HG03060 (cell line): ENCODE measurements at regions not wholly inside any gene's neighbourhood (a gene's known extent, or its start where the extent isn't known, plus 50 kb on each side); places are given as distances from the start of the nearest gene placed in this dataset.

ENCODE experiments used
- ATAC-seq: cut with Tn5 transposase; IDR thresholded peaks from one replicate; pipeline ENCODE4 v1.9.1; 2021; ENCODE audit warnings: low read depth, moderate number of reproducible peaks; ENCODE audit not compliant: unreplicated experiment

DNA sequence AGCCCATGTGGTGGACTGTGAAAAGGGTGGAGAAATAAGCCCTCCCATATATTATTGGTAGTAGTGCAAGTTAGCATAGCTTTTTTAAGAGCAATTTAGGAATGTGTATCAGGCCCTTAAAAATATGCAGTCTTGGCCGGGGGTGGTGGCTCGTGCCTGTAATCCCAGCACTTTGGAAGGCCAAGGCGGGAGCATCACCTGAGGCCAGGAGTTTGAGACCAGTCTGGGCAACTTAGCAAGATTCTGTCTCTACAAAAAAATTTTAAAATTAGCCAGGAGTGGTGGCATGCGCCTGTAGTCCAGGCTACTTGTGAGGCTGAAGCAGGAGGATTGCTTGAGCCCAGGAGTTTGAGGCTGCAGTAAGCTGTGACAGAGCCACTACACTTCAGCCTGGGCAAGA lies 64.2 kb upstream of the BCAT1 start:
- no peak for ATAC-seq

DNA sequence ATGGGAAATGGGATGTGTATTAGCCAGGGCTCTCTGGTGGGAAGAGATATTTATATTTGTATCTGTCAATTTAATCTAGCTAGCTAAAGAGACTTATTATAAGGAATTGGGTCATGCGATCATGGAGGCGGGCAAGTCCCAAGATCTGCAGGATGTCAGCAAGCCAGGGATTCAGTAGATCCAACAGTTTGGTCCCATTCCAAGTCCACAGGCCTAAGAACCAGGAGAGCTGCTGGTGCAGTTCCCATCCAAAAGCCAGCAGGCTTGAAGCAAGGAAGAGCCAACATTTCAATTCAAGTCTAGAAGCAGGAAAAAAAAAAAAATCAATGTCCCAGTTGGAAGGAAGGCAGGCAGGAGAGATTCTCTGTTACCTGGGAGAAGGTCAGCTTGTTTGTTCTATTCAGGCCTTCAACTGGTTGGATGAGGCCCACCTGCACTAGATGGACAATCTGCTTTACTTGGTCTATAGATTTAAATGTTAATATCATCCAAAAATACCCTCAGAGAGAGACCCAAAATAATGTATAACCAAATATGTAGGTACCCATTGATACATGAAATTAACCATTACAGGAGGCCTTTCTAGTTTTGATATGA lies 60.7 kb upstream of the BCAT1 start:
- no peak for ATAC-seq

DNA sequence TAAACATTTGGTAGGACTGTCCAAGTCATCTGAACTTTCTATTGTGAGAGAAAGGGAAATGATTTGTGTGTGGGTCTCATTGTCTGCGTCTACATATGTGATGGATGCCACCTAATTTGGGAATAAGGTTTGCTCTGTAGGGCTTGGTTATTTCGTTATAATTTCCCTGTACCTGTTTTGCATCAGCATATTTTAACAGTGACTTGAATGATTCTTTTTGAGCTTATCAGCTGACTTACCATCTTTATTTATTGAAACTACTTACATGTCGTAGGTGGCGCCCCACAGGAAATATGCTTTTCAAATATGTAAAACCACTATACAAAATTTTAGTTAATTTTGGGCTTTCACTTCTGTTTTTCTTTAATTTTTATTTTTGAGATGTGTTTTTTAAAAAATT lies 56.5 kb upstream of the BCAT1 start:
- ATAC-seq = peak; percentile 59

DNA sequence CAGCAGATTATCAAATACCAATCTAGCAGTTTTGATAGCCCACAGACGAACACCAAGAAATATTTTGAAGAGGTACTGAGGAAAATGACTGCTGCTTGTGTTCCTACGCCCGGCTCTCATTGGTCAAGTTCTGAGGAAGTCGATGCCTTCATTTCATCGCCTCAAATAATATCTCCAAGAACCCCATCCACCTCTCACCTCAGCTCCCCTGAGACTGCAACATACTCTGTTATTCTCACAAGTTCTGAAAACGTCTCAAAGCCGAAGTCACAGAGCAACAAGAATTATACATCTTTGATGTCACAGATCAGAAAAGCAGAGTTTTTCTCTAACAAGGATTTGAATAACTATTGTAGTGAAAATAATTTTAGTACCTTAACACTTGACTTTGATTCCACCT lies 55.5 kb upstream of the BCAT1 start:
- ATAC-seq = no peak

DNA sequence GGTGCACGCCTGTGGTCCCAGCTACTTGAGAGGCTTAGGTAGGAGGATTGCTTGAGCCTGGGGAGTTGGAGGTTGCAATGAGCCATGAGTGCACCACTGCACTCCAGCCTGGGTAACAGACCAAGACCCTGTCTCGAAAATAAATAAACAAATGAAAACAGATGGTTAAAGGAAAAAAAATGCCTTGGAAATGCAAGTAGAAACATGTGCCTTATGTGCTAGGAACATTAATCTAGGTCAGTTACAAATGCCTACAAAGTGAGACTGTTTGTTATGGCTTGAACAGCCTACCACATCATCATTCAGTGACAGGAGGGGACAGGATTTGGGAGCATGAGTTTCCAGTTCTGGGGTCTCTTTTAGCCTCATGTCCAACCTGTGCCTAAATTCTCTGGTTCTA lies 52.4 kb upstream of the BCAT1 start:
- ATAC-seq = no peak
